NOMO-1 (cell line): ENCODE measurements at regions not wholly inside any gene's neighbourhood (a gene's known extent, or its start where the extent isn't known, plus 50 kb on each side); places are given as distances from the start of the nearest gene placed in this dataset.

Experiments used
- DNase-seq, 2 experiments: peaks; one replicate each; lab custom pipeline; 2025; ENCODE audit not compliant: unreplicated experiment in 2 of 2; lab: John Stamatoyannopoulos, UW

DNA sequence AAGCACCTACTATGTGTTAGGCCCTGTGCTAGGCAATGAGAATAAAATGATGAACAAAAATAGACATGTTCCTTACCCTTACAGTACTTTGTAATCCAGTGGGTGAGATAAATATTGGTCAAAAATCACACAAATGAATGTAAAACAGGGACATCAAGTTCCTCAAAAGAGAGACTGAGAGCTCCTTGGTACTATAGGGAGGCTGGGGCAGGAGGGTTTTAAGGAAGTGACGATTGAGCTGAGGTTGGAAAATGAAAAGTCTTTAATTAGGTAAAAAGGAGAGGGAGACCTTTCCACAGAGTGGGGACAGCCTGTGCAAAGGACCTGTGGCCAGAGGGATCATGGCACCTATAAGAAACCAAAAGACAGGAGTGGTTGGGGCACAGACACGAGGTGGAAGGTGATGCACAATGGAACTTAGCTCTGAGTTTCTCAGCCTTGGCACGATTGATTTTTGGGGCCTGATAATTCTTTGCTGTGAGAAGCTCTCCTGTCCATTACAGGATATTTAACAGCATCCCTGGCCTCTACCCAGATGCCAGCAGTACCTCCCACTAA is 140.3 kb downstream of the CEP57L1 start:
- peak in 1 of 2 experiments; percentile 26 for DNase-seq

DNA sequence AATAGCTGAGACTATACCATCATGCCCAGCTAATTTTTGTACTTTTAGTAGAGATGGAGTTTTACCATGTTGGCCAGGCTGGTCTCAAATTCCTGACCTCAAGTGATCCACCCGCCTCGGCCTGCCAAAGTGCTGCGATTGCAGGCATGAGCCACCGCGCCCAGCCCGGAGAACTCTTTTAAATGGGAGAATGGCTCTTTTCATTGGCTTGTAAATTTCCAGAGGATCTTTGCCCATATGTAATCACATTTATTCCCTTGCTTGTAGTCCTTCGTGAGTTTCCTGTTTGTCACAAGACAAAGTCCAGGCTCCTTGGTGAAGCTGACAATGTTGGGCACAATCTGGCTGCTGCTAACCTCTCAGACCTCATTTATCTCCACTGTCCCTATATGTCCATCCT is 135.1 kb downstream of the CEP57L1 start:
- DNase-seq, result no peak

DNA sequence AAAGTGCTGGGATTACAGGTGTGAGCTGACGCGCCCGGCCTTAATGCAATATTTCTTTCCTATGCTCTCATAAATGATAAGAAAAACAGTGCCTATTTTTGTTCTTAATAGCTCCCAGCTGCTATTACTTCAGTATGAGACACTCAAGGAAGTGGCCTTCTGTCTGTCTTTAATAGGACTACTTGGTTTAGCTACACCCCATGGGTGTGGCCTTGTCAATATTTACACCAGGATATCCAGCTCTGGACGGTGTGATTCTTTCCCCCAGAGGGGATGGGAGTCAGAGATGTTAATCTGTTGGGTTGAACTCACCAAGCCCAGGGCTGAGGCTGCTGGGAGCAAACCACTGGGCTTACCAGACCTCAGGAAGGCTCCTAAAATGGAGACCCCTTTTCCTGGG is 134.2 kb downstream of the CEP57L1 start:
- no peak for DNase-seq

DNA sequence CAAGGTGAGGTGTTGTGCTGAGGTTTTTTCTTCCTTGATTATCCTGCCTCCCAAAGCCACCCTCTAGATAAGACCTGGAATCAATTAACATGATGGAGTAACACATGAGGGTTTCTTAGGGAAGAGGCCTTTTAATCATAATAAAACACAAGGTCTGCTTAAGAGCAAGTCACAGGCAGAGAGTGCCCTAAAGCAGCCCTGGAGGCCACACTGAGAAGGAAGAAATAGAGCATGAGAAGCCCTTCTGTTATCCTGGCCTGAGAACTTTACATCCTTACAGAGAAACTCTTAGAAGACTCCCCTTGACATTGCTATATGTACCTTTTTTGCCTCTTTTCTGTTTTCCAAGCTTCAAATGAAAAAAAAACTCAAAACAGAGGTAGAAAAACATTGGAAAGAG is 132.3 kb downstream of the CEP57L1 start:
- no peak for DNase-seq

DNA sequence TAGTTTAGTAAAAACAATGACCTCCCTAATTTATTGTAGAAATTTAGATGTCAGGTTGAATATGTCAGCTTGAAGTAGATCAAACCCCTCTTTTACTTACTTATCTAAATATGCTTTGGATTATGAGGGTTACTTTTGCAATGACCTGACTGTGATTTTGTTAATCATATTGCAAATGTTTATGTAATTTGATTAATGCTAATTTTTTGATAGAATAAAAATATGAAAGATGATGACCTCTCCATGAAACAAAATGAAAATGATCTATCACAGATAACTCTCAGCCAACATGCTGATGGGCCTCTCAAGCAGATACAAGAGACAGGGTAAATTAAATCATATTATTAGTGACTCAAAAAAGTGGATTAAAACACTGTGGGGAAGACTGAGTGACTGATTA is 131.0 kb downstream of the CEP57L1 start:
- DNase-seq, result no peak

DNA sequence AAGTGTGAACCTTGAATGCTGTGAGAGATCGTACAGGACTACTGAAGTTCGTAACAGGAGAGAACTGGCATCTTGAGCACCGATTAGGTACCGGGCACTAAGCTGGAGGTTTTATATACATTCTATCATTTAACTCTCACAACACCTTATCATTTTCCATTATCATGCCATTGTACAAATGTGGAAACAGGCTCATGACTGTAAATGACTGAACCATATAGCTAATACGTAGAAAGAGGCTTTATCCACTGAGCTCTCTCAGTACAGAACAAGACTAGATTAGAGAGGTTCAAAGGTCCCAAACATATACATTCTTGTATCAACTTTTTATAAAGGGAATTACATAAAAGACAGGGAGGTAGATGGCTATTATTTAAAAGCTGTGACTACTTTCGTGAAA is 130.6 kb downstream of the CEP57L1 start:
- DNase-seq, result no peak

DNA sequence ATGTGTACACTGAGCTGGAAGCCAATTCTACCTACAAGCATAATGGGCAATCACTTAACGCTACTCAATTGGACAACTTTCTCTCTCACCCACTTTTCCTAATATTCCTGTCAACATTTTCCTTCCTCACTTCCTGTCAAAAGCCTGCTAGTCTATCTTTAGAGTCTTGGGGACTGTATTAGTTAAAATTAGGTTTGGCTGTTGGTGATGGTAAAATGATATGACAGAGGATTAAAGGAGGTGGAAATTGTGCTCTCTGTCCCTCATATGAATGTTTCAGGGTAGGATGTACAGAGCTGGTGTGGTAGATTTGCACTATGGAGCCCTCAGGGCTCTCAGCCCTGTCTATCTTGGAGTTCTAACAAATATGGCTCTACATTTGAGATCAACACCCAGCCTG is 129.7 kb downstream of the CEP57L1 start:
- no peak for DNase-seq

DNA sequence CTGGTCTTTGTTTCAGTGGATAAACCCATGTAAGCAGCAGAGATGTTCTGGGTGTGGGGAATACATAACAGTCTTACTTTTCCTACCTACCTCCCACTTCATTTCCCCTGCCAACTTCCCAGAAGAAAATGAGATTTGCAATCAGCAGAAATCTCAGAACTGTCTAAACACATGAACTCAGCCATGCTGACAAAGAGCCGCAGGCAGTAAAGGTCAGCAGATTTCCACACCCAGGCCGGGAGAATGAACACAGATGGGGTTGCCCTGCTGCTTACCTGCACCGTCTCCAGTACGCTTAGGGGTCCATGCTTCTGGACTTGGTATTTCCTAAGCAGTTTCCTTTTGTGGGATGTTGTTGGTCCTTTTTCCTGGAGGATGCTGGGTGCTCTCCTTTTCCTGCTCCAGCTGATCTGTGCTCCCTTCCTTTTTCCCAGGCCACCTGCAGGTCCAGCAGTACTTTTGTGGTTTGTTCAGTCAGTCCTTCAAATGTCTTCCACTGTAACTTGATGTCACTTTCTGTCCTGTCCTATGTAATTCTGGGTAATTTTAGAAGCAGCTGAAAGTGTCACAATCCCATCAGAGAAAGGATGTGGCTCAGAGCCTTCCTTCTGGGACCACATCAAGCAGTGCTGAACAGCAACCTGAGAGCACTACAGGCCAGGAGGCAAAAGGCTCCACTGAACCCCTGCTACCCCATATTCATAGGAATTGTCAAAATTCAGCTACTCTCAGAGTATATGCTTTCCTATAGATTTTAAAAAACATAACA is 129.0 kb downstream of the CEP57L1 start:
- DNase-seq, result no peak

DNA sequence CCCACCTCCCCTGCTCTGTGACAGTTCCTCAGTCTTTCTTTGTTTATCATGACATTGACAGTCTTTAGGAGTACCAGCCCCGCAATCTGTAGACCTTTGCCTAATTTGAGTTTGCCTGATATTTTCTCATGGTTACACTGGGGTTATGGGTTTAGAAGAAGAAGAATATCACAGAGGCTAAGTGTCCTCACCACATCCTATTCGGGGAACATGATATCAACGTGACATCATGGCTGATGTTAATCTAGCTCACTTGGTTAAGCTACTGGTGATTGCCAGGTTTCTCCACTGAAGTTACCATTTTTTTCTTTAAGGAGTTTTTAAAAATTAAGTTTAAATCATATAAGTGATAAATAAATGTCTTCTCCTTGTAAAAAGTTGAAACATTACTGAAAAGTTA is 127.5 kb downstream of the CEP57L1 start:
- DNase-seq, result no peak

DNA sequence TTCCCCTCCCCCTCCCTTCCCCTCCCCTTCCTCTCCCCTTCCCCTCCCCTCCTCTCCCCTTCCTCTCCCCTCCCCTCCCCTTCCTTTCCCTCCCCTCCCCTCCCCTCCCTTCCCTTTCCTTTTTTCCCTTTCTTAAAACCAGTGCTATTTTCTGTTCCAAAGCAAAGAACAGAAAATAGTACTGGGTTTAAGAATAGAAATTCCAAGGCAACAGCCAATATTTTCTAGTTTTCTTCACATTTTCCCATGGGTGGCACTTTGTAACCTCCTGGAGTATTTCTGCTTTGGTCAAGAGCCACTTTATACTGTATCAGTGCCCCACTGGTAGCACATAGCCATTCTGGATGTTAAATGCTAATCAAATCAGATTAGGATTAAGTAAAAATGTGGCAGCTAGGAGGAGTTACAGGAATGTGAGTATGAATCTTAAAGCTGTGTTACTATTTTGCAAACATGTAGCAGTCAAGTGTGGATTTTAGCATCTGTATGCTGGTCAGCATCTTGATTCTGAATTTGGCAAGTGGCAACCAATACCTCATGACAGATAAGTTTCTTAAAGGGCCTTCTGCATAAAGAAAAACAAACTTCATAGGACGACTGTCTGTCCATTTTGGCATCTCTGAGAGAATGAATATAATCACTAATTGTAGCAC is 126.4 kb downstream of the CEP57L1 start:
- no peak for DNase-seq
